ENCODE measurements at regions not wholly inside any gene's neighbourhood (a gene's known extent, or its start where the extent isn't known, plus 50 kb on each side); places are given as distances from the start of the nearest gene placed in this dataset.
"Not testable (repeated sequence)": the region's sequence is repeated elsewhere in the genome, so short reads cannot be mapped to it uniquely, and the experiment has no call there.

DNA sequence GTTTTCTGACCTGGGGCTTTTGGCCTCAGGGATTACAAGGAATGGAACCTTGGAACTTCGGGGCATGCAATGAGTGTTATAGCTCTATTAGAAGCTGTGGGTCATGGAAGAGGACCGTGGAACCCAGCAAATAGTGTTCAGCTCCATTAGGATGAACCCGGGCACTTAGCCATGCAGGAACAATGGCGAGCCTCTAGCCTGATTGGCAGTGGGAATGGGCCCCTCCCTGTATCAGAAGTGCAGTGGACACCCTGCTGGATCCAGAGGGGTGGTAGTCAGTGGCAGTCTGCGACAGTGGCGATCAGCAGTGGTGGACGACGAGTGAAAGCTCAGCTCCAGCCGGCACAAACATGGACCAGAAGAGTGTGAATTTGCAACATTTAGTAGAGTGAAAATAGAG, 315.4 kb upstream of the TECRL start:
- DNase-seq: no peak

DNA sequence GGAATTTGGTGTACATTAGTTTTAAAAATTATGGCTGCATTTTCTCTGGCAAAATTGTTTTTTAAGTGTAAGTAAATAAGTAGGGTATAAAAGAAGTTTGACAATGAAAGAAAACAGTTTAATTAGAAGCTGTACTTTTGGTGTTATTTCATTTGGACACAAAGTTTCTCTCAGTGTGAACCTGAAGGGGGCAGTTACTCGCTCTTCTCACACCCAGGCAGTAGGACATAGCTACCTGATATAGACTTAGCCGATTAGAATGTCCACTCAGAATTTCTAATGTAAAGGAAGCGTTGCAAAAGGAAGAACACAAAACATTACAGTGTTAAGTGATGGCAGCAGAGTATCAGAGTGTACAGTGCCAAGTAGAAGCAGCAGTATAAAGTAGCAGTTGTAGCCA, 311.9 kb upstream of the TECRL start:
- no peak for DNase-seq

DNA sequence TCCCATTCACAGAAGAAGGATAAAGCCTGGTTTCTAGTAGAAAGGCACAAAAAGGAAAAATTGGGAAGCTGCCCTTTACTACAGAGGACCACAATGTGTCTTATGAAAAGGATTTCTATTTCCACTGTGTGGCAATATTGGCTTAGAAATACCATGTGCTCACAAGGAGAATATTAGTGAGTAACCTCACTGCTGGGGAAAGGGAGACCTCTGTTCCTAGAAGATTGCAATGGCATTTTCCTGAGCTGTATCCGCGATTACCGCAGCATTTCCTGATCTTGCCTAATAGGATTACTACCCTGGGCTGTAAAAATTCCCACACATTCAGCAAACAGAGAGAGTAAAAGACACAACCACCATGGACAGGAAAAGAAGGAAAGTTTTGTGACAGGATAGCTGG, 308.8 kb upstream of the TECRL start:
- no peak for DNase-seq

DNA sequence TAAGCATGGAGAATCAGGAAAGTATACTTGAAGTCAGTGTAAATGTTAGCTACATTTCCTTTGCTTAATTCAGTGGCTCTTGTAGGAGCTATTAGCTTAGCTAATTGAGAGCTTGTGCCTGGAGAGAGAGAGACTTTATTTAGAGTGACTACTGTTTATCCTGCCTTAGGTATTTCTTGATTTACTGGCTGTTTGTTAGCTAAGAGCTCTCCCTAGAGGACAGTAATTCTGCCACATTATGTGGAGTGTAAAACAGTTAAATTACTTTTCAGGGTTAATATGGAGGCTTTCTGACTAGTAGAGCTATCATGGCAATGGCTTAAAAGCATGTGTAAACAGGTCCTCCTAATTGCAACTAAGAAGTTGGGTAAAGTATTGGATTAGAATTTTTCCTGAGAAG, 306.5 kb upstream of the TECRL start:
- DNase-seq: no peak

DNA sequence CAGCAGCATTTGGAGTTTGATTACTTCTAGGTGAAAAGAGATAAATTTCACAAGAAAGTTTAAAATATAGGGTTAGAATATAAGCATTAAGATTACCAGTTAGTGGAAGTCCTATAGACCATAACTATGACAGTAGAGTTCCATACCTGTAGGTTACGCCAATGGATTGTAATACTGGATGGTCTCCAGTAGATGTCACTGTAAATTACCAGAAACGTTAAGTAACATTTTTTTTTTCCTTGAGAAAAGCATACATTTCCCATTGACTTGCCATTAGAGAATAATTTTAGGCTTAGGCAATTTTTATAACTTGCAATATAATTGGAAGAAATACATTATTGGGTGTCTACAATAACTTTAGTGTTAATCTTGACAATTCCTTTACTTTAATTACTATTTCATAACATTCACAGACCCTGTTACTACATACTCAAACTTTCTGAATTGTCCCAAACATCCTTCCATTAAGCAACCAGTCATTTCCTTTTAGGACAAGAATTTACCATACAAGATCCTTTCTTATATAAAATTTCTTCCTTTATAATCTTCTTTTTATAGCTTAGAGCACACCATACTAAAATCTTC, 304.1 kb upstream of the TECRL start:
- peak in 1 of 5 donors; percentile 1 for DNase-seq

DNA sequence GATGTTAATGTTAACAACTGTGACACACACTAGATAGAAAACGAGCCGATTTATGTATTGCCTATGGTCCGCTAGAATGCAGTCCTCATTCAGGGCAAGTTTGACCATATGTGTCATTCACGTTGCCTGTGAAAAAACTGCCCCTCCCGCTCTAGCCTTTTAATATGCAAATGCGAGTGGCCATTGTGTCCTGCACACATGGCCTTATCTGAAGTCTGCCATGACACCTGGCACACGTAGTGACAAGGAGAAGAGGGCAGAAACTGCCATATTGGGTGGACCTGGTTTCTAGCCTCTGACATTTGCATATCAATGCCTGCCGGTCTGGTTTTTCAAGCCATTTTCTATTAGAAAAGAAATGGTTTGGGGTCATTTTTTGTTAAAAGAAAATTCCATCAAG, 303.3 kb upstream of the TECRL start:
- DNase-seq: no peak

DNA sequence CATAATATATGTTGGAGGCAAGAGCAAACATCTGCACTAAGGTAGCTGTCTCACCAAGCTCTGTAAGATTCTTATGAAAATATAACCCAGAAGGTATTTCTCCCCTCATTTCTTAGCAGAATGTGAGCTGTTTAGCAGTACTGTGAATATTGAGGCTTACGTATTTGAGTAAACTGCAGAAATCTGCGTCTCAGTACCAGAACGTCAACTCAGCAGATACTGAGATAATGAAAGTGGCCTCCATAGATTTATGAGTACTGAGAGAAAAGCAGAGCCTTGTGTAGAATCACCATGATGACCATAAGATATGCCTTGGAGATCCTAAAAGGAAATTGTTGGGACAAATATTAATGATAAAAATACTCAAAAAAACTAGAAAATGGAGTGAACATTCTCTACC, 296.7 kb upstream of the TECRL start:
- DNase-seq: no peak

DNA sequence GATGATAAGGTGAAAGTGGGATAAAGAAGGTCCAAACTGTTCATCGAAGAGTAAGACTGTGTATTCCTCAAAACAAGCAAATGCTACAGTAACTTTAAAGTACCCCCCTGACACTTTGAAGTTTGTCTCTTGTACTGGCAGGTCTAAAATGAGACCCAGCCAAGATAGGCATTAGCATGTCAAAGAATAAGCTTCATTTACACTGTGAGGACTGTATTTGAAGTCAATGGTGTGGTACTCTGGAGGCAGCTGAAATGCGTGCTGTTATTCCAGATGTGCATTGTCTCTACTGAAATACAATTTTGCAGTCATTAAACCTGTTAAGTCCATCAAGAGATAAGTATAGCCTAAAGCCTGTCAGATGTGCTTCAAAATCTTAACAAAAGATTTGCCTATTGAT, 288.9 kb upstream of the TECRL start:
- no peak for DNase-seq

DNA sequence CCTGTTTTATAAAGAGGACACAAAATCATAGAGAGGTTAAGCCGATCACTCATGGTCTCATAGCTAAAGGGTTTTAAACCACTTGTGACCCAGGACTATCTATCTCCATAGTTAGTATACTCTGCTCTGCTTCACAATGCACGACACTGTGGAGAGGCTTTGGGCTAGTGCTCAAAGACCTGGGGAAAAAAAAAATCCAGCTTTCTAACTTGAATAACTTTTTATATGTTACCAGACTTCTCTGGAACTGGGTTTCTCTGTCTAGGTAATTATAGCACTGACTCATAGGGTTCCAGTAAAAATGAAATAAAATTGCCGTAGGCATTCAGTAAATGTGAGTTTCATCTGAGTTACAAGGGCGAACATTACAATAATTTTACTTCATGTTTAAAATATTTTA, 273.7 kb upstream of the TECRL start:
- no peak for DNase-seq

DNA sequence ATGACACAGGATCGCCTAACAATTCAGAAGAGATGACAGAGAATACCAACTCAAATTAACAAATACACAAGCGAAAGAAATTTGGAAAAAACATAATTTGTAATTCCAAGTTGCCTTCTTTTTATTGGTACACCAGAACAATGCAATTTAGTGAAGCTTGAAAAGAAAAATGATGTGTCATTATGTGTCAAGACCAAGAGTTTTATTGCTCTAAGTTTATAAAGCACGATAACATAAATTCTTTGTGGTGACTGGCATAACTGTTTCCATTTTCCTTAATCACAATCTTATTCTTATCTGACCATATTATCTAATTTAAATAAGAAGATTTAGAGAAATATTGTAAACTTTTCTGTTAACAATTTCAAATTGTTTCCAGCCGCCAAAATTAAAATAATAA, 273.2 kb upstream of the TECRL start:
- DNase-seq: no peak

DNA sequence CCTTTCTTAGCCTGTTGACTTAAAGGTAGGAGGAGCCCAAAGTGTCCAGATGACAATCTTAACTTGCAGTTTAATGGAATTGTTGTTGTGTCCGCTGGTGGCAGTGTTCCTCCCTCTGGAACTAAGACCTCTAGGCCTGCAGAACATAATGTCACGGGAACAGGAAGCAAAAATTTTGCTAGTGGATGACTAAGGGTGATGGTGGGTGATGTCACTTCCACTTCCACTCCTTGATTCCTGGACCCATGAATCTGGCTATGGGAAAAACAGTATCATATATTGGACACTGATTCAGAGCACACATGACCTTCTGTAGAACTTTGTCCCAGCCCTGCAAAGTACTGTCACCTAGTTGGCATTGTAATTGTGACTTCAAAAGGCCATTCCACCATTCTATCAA, 263.9 kb upstream of the TECRL start:
- DNase-seq: not testable (repeated sequence)

DNA sequence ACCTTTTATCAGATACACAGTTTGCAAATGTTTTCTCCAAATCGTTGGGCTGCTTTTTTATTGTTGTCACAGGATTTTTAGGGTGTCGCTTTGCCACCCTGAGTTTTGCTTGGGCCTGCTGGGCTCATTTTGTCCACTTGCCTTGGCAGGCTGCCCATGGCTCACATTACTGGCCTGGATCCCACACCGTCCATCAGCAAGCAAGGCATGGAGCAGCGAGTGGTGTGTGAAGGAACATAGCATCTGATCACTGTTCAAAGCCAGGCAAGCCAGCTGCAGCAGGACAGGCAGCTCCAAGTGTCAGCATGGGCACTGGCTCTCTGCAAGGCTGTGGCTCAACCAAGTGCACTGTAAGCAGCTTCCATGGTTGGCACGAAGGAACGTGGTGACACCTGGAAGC, 261.4 kb upstream of the TECRL start:
- DNase-seq: no peak

DNA sequence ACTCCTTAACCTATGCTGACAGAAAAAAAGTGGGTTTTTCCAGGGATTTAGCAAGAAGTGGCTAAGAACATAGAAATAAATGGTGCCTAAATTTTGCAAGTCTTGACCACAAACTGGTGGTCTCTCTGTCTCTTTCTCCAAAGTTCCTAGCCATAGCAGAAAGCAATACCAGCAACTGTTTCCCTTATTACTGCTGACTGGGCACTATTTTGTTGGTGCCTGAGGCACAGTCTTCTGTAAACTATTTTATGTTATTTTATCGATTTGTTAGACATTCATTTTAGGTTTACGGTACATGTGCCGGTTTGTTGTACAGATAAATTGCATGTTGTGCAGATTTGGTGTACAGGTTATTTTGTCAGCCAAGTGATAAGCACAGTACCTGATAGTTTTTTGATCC, 234.6 kb upstream of the TECRL start:
- DNase-seq: no peak

DNA sequence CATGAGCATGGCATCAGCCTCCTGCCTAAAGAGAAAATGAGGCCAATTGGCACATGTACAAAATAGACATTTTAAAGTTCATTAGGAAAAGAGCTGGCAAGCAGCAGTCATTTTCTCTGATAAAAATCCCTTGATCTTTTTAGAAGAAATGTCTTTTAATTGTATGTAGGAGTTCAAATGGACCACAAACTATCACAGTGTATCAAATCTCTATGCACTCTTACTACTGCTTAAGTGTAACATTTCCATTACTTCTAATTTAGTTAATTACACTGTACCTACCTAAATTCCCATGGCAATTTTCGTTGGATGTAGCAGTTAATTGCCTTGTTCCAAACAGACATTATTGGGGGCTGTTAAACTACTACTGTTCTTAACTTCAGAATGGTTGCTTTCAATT, 233.7 kb upstream of the TECRL start:
- no peak for DNase-seq

DNA sequence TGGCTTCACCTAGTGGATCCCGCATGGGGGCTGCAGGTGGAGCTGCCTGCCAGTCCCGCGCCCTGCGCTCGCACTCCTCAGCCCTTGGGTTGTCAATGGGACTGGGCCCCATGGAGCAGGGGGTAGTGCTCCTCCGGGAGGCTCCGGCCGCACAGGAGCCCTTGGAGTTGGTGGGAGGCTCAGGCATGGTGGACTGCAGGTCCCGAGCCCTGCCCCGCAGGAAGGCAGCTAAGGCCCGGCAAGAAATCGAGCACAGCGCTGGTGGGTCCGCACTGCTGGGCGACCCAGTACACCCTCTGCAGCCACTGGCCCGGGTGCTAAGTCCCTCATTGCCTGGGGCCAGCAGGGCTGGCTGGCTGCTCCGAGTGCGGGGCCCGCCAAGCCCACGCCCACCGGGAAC, 231.2 kb upstream of the TECRL start:
- not testable (repeated sequence) for DNase-seq

DNA sequence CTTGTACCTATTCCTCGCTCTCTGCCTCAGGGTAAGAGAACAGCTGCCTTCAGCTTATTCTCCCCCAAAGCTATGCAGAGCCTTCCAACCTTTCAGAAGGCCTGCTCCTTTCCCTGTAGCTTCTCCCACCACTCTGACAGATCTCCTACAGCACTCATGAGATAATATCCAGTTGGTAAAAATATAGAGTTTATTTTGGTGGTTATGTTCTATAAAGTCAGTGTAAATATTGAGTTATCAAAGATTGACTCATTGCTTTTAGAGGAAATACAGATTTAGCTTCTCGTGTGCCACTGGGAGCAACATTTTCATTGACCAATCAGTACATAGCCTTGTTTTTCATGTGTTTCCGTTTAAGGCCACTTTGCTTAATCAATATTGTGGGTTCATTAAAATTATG, 216.2 kb upstream of the TECRL start:
- no peak for DNase-seq

DNA sequence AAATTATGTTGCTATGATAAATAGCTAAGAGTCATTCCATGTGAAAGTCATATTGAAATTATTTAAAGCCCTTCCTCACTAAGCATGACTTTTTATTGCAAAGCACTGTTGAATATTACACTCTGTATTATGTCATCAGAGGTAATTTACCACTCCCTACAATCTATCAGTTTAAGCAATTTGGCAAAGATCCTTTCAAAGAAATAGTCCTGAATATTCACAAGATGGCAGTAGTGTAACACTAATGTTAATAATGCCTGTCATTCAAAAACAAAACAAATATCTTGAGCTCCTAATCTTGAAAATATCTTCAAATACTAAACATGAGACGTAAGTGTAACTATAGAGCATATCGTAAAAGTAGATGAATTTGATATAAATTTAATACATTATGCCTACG, 208.6 kb upstream of the TECRL start:
- DNase-seq: no peak

DNA sequence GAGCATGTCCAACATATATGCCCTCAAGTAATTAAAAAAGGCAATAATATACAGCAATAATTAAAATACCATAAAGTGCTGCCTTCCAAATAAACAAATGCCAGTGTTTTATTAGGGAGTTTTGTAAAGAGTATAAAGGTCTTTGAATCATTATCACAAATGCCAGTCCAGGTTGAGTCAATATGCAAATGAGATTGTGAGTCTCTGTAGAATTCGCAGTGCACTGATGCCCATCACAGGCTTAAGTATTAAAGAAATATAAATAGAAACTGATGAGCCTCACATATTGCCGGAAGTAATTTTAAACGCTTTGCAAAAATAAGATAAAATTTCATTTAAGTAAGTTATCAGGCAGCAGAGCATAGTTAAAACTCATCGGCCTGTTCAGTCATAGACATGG, 205.0 kb upstream of the TECRL start:
- no peak for DNase-seq

DNA sequence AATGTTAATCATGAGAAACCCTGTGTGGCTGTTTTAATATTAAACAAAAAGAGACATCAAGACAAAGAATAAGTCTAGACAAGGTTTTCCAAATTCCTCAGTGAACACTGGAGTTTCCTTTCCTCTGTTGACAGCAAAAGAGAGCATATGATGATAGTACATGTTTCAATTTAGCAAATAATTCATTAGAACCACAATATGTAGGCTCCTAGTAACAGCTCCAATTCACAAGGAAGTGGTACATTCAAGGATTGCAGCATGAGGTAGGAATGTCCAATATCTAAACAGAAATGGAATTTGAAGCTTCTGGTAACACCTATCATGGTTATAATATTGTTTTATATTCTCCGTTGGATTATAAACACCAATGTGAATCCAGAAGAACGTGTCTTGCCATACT, 203.8 kb upstream of the TECRL start:
- DNase-seq: no peak

DNA sequence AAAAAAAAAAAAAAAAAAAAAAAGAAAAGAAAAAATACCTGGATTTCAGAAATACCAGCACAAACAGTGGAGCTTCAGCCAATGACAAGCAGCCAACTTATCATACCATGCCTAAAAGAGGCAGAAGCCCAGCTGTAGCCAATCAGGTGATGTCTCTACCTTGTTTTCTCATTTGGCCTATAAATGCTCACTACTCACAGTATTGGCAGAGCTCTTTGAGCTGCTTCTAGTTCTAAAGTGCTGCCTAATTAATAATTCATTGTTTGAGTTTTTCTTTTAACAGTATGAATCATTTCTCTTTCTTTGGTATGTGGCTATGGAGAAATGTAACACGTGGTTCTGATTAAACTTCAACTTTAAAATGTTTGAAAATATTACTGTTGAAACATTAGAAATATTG, 188.8 kb upstream of the TECRL start:
- no peak for DNase-seq

DNA sequence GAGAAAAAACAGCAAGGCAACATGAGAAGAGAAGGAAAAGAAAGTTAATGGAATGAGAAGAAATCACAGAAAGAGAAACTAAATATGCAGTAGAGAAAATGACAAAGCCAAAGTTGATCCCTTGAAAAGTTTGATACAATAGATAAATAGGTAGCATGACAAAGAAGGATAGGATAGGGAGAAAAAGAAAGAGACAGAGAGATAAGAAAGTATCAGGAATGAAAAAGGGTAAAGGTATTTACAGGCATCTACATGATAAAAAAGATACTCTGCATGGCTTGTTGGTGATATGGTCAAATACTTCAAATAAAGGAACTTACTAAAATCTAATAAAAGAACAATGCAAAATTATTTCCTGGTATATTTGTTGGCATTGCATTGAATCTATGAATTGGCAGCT, 185.5 kb upstream of the TECRL start:
- no peak for DNase-seq

DNA sequence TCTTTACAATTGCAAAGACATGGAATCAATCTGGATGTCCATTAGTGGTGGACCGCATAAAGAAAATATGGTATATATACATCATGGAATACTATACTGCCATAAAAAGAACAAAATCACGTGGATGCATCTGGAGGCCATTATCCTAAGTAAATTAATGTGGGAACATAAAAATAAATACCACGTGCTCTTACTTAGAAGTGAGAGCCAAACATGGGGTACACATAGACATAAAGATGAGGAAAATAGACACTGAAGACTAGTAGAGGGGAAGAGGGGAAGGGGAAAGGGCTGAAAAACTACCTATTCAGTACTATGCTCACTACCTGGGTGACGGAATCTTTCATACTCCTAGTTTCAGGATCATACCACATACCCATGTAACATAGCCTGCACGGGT, 179.3 kb upstream of the TECRL start:
- no peak for DNase-seq

DNA sequence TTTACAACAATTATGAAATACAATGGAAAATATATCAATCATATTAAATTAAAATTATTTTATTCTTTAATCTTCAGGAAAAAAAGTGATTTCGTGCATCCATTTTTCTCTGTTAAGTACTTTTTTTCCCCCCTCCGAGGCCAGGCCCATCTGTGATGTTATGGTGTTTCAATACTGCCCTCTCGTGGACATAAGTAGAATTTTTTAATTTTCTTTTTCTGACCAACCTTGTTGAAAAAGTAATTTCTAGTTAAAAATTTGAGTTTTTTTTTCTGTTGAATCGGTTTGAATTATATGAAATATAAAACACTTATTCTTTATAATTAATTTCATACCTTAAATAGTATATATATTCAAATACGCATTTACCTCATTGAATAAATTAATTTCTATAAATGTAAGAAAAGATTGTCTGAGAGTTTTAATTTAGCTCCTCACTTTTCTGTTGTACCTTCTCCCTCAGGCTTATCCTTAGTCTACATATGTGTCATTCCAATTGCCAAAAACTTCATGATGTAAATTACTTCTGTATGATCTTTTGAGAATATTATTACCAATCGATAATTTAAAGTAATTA, 175.8 kb upstream of the TECRL start:
- DNase-seq: peak in 1 of 5 donors; percentile 16

DNA sequence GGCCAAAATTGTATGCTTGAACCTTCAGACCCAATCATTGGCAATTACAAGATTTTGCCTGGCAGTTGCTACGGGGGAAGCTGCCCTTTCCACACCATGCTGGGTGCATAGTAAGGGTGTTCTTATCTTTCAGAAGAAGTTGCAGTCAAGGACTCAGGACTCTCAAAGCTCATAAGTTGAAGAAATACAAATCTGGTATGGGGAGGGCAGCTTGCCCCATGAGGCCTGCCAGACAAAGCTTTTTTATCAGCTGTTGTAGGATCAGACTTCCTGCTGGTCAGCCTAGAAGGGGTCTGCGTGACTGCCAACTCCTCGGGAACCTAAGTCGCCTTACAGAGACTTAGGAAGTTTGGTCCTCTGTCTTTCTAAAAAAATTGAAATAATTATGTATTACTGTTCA, 174.9 kb upstream of the TECRL start:
- no peak for DNase-seq

DNA sequence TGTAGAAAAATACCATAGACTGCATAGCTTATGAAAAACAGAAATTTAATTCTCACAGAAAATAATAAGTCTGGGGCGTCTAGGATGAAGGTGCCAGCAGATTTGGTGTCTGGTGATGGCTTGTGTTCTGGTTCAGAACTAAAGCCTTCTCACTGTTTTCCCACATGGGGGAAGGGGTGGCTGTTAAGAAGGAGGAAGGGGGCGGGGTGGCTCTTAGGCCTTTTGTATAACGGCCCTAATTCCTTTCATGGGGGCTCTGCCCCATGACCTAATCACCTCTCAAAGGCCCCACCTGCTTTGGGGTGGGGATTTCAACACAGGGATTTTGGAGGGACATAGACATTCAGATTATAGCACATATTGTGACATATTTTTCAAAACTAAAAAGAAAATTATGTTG, 173.2 kb upstream of the TECRL start:
- no peak for DNase-seq

DNA sequence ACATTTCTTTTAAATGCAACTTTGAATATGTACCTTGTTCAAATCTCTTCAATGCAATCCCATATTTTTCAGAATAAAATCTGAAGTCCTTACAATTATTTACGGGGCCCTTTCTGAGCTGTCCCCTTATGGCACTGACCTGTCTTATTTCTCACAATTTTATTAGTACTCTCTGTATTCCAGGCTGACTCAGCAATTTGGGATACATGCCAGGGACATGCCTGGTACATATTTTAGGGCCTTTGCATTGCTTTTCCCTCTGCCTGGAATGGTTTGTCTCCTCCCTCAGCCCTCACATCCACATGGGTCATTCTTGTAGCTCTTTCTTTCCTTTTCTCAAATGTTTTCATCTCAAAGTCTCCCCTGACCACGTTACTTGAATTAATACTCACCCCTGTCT, 172.2 kb upstream of the TECRL start:
- no peak for DNase-seq
